22Rv1 (cell line): ENCODE measurements at regions not wholly inside any gene's neighbourhood (a gene's known extent, or its start where the extent isn't known, plus 50 kb on each side); places are given as distances from the start of the nearest gene placed in this dataset.

ENCODE experiments used
- CTCF ChIP-seq: fragments of 450-650 bp; IDR thresholded peaks from 2 replicates; pipeline ENCODE4 v1.5.1; 2017; ENCODE audit warnings: mild to moderate bottlenecking
- ZFX ChIP-seq: fragments of 450-650 bp; IDR thresholded peaks from 2 replicates; pipeline ENCODE4 v1.6.1; 2017; ENCODE audit warnings: antibody characterized with exemption, borderline replicate concordance

GRCh38 chr2:21539685-21540084 lies 415.9 kb downstream of the TDRD15 start:
- TF ChIP-seq CTCF (no peak), ZFX (no peak)
